Transverse colon (tissue), 3 donors: ENCODE measurements at regions not wholly inside any gene's neighbourhood (a gene's known extent, or its start where the extent isn't known, plus 50 kb on each side); places are given as distances from the start of the nearest gene placed in this dataset.

Experiments used
- POLR2A ChIP-seq: fragments of 450-650 bp; IDR thresholded peaks from one replicate; pipeline ENCODE4 v1.6.1; 2016; ENCODE audit warnings: antibody characterized with exemption, mild to moderate bottlenecking, moderate library complexity
- TF ChIP-seq, protein P1 (sequence below), 5 experiments: fragments of 200-600 bp in 3 of 5; fragments of 450-650 bp in 2 of 5; sonication (generic) in 3 of 5; IDR thresholded peaks; 1 replicate in 2 of 5; 2 replicates in 3 of 5; pipeline ENCODE4 v1.5.1; 2016 to 2017; ENCODE audit warnings: antibody characterized with exemption in 5 of 5, inconsistent platforms in 3 of 5, mild to moderate bottlenecking in 2 of 5, moderate library complexity in 1 of 5

DNA sequence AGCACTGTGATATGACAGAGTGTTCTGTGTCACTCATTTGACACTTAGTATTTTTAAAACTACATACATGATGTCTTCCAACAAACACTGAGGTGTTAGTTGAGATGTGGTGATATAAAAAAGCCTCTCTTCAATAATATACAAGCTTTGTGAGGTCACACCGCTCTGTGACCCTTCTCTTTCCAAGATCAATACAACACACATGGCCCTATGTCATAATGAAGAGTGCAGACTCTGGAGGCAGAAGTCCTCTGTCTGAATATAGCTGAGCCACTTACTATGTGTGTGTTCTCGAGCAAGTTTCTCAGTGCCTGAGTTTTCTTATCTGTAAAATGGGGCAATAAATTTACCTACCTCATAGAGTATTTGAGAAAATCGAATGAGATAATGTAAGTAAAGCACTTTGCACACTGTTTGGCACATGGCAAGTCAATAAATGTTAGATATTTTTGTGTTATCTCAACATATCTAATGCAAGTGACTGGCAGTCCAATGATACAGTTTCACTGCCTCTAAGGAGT, 499.0 kb upstream of the MARCKS start:
- TF ChIP-seq, protein P1, sequence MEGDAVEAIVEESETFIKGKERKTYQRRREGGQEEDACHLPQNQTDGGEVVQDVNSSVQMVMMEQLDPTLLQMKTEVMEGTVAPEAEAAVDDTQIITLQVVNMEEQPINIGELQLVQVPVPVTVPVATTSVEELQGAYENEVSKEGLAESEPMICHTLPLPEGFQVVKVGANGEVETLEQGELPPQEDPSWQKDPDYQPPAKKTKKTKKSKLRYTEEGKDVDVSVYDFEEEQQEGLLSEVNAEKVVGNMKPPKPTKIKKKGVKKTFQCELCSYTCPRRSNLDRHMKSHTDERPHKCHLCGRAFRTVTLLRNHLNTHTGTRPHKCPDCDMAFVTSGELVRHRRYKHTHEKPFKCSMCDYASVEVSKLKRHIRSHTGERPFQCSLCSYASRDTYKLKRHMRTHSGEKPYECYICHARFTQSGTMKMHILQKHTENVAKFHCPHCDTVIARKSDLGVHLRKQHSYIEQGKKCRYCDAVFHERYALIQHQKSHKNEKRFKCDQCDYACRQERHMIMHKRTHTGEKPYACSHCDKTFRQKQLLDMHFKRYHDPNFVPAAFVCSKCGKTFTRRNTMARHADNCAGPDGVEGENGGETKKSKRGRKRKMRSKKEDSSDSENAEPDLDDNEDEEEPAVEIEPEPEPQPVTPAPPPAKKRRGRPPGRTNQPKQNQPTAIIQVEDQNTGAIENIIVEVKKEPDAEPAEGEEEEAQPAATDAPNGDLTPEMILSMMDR (IDR thresholded peaks at IDR 0.05), result no peak
- TF ChIP-seq POLR2A, result no peak
